Glomerular visceral epithelial cell (primary cell): ENCODE measurements at regions not wholly inside any gene's neighbourhood (a gene's known extent, or its start where the extent isn't known, plus 50 kb on each side); places are given as distances from the start of the nearest gene placed in this dataset.

Experiments used
- DNase-seq: peaks from one replicate; pipeline ENCODE4 v3.0.0-alpha.2; 2016; ENCODE audit errors: extremely low spot score

DNA sequence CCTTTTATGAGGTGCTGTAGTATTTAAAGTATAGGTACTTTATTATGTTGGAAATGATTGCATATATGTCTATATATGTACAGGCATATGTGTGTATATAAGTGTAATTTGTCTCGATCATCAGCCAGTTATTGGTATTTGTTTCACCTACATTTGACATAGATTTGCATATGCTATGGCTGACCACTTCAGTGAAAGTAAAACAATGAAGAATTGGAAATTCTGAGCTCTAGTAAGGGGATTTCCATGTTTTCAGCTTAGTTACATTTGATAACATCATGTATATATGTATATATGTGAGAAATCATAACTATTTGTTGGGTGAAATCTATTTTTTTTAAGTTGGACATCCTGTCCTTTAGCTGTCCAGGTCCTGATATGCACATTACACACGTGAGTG, 1303.9 kb downstream of the EFNB2 start:
- DNase-seq, result no peak

GRCh38 chr13:105220881-105221280, 1314.6 kb downstream of the EFNB2 start:
- no peak for DNase-seq

- no peak for DNase-seq
These were observed 1315.4 kb downstream of the EFNB2 start for GRCh38 chr13:105220063-105220462.

- no peak for DNase-seq
These were observed 1315.8 kb downstream of the EFNB2 start for GRCh38 chr13:105219651-105220050.

GRCh38 chr13:105213512-105213911, 1322.0 kb downstream of the EFNB2 start:
- no peak for DNase-seq

- no peak for DNase-seq
These were observed 1327.7 kb downstream of the EFNB2 start for GRCh38 chr13:105207572-105208293.

DNA sequence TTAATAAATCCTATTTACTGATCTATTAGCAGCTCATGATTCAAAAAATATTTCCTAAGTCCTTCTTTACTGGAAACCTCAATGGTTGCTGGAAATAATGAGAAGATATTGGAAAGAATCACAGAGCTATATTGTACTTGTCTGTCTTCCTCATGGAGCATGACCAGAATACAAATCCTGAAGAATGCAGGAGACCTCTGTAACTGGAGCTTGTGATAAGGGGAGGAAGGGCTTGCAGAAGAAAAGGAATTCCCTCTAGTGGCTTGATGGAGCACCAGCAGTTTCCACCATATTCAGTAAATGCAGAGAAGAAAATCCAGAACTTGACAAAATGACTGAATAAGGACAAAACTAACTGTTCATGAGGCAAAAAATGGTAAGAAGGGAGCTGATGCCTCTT, 1333.1 kb downstream of the EFNB2 start:
- peak; percentile 35 for DNase-seq

- no peak for DNase-seq
These were observed 1334.1 kb downstream of the EFNB2 start for GRCh38 chr13:105201351-105201750.

- no peak for DNase-seq
These were observed 1335.3 kb downstream of the EFNB2 start for GRCh38 chr13:105200181-105200580.

DNA sequence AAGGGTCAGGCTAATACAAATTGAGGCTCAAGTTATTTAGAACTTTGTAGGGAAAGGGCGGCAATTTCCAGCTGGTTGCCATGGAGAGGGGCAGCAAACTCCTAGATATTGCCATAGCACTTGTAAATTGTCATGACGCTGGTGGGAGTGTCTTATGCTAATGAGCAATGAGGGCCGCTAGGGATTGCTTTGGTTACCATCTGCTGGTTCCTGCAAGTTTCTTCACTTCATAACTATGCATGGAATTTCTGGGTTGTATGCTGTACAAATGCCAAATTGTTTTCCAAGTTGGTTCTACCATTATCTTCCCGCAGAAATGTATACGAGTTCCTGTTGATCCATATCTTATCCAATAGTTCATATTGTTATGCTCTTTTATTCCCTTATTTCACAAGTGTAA, 1339.4 kb downstream of the EFNB2 start:
- peak; percentile 11 for DNase-seq

DNA sequence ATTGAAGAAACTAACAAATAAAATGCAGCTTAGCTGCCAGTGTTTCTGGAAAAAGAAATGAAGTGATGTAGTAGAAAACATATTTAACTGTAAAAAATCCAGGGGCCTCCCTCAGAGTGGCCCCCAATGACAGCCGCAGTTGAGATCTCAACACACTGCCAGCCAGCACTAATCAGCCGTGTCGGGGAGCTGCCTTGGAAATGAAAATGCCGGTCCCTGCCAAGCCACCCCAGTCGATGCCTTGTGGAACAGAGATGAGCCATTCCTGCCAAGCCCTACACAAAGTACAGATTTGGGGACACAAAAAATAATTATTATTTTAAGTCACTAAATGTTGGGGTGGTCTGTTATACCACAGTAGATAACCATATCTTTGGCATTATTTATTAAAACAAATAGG, 1342.4 kb downstream of the EFNB2 start:
- no peak for DNase-seq

- DNase-seq, result no peak
These were observed 1351.3 kb downstream of the EFNB2 start for GRCh38 chr13:105184201-105184600.

GRCh38 chr13:105177265-105177900, 1358.1 kb downstream of the EFNB2 start:
- DNase-seq, result no peak

DNA sequence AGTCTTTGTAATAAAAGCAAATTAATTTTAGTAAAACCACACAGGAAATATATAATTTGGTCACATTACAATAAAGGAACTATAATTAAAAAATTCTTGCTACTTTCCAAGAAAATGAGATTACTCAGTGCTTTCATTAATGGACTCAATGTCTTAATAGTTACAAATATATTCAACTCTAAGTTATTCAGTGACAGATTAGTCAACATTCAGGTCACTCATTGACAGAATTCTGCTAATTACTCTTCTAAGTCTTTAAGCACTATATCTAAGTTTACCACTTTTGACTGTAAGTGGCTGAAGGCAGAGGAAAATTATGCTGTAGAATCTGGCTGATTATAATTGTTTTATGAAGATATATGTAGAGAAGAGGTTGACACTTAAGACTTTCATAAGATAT, 1365.0 kb downstream of the EFNB2 start:
- DNase-seq, result no peak

DNA sequence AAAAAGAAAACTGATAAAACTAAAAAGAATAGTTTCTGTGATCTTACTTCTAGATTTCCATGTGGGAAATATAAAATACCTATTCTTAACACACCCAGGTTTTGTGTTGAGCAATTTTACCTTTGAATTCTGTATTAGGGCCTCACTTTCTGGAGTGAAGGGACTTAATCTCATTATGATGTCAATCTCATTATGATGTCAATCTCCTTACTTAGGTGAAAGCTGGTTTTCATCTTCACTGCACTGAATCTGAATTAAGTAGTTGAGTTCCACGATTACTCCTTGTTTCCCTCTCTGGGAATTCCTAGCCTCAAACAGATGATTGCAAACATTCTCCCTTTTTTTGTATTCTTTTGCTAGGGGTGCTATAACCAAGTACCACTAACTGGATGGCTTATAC, 1367.2 kb downstream of the EFNB2 start:
- no peak for DNase-seq

- no peak for DNase-seq
These were observed 1368.1 kb downstream of the EFNB2 start for GRCh38 chr13:105167385-105167784.

DNA sequence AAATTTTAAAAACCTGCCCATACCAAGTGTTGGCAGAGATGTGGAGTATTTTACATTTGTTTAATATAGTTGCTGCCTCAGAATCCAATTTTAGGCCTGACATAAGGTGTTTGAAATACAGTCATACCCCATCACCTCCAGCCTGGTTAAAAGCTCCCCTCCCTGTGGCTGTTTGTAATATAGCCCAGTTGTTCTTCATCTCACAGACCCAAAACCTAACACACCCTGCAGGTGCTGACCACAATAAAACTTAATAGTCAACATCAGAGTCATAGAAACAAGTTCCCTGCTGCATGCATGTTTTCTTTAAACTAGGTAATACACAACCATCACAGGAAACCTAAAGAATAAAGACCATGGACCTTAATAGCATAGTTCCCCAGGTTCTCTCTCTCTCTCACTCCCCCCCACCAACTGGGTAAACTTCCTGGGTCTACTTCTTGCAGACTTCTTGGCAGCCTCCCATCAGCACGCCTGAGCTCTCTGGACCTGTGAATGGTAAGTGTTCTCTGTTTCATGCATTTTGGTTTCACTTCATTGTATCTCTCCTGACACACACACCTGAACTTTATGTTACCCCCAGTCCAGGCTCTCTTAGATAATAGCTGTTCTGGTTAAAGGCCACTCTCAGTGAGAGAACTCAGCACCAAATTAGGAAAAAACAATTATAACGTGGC, 1369.9 kb downstream of the EFNB2 start:
- no peak for DNase-seq

GRCh38 chr13:105159841-105160240, 1375.6 kb downstream of the EFNB2 start:
- DNase-seq, result no peak

- DNase-seq, result no peak
These were observed 1381.9 kb downstream of the EFNB2 start for GRCh38 chr13:105153611-105154010.

DNA sequence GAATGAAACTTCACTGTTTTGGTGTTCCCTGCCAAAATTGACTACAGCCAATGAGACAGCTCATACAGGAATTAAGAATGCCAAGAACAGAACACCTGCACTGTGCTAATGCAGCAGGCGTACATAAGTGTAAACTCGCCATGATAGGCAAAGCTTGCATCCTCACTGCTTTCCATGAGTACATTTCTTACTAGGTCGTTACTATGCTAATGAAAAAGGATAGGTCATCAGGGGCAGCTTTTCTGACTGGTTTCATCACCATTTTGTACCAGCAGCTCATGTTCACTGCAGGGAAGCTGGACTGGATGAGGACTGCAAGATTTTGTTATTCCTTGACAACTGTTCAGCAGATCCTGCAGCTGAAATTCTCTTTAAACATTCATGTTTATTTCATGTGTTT, 1383.8 kb downstream of the EFNB2 start:
- DNase-seq, result no peak

GRCh38 chr13:105147461-105147860, 1388.0 kb downstream of the EFNB2 start:
- DNase-seq, result no peak

GRCh38 chr13:105144936-105145335, 1390.5 kb downstream of the EFNB2 start:
- DNase-seq, result no peak

GRCh38 chr13:105144020-105144419, 1391.4 kb downstream of the EFNB2 start:
- no peak for DNase-seq
